ENCODE measurements at regions not wholly inside any gene's neighbourhood (a gene's known extent, or its start where the extent isn't known, plus 50 kb on each side); places are given as distances from the start of the nearest gene placed in this dataset.

DNA sequence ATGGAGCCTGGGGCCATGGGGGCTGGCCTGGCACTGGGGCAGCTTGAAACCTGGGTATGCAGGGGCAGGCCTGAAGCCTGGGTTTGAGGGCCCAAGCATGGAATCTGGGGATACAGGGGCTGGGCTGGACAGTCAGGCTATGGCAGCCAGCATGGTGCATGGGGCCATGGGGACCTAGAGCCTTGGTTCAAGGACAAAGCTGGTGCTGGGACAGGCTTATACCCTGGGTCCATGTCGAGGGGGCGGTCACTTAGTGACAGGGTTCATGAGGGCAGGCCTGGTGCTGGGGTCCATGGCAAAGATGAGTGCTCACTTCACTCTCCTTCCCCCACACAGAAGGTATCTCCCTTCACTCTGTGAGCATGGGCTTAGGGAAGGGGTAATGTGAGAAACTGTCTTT lies 116.2 kb downstream of the BBS10 start:
- in situ Hi-C loops (cut with HindIII; ENCODE audit: low sequenced_read_pairs): no loop called here
- no peak for DNase-seq (ENCODE audit: low read depth, low spot score)
- no peak overlapping the region for H3K4me3 ChIP-seq (ENCODE audit: low read depth, low read length)
- no peak for TF ChIP-seq CTCF (IDR thresholded peaks at IDR 0.05; ENCODE audit: low read depth, low read length)

DNA sequence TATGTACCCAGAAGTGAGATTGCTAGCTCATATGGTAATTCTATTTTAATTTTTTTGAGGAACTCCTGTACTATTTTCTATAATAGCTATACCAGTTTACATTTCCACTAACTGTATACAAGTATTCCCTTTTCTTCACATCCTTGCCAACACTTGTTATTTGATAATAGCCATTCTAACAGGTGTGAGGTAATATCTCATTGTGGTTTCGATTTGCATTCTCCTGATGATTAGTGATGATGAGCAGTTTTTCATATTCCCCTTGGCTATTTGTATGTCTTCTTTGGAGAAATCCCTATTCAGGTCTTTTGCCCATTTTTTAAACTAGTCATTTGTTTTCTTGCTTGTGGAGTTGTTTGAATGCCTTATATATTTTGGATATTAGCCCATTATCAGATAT lies 121.3 kb downstream of the BBS10 start:
- DNase-seq (ENCODE audit: low read depth, low spot score): no peak
- TF ChIP-seq CTCF (IDR thresholded peaks at IDR 0.05; ENCODE audit: low read depth, low read length): no peak
- in situ Hi-C loops (cut with HindIII; ENCODE audit: low sequenced_read_pairs): no loop called here
- H3K4me3 ChIP-seq (ENCODE audit: low read depth, low read length): no peak overlapping the region

GRCh38 chr12:76226397-76226796 lies 121.8 kb downstream of the BBS10 start:
- DNase-seq (ENCODE audit: low read depth, low spot score): peak; percentile 51
- no peak overlapping the region for H3K4me3 ChIP-seq (ENCODE audit: low read depth, low read length)
- in situ Hi-C loops (cut with HindIII; ENCODE audit: low sequenced_read_pairs): no loop called here

DNA sequence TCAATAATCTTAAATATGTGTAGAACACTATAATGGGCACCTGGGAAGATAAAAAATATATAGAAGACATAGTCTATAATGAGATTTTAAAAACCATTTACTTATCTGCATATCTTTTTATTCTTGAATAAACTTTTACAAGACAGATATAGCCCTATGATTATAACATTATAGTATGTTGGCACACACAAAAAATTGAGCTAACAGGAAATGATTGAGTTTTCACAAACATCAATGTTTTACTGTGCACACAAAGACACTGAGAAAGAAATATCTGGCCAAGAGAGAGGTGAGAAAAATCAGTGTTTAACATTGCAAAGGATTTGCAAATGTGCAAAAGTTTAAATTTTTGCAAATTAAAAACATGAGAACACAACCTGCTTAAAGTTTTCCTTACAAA lies 124.3 kb downstream of the BBS10 start:
- in situ Hi-C loops (cut with HindIII; ENCODE audit: low sequenced_read_pairs): no loop called here
- DNase-seq (ENCODE audit: low read depth, low spot score): no peak
- H3K4me3 ChIP-seq (ENCODE audit: low read depth, low read length): no peak overlapping the region
- TF ChIP-seq CTCF (IDR thresholded peaks at IDR 0.05; ENCODE audit: low read depth, low read length): no peak

More at GRCh38 chr12:76226397-76226796, 121.8 kb downstream of the BBS10 start:
- no peak for TF ChIP-seq CTCF (IDR thresholded peaks at IDR 0.05; ENCODE audit: low read depth, low read length)

GRCh38 chr12:76220980-76221379 lies 127.2 kb downstream of the BBS10 start:
- TF ChIP-seq CTCF (IDR thresholded peaks at IDR 0.05; ENCODE audit: low read depth, low read length): no peak
- no peak overlapping the region for H3K4me3 ChIP-seq (ENCODE audit: low read depth, low read length)
- in situ Hi-C loops (cut with HindIII; ENCODE audit: low sequenced_read_pairs): no loop called here
- DNase-seq (ENCODE audit: low read depth, low spot score): no peak

DNA sequence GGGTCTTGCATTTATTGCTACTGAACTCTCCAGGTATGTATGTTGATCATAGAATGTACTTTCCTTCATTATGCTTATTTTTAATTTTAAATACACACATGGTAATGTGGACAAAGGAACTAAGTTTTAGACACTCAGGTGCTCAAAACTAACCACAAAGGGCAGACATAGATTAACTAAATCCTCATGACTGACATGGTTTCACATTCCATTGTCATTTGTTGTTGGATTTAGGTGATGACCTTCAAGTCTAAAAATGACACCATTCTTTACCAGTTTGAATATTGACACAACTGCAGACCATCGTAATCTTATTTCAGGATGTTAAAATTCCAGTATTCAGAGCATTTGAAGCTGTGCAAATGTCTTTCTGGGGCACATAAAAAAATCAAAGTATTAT lies 128.4 kb downstream of the BBS10 start:
- in situ Hi-C loops (cut with HindIII; ENCODE audit: low sequenced_read_pairs): no loop called here
- no peak overlapping the region for H3K4me3 ChIP-seq (ENCODE audit: low read depth, low read length)
- TF ChIP-seq CTCF (IDR thresholded peaks at IDR 0.05; ENCODE audit: low read depth, low read length): no peak
- no peak for DNase-seq (ENCODE audit: low read depth, low spot score)
